IMR-90 (cell line): ENCODE measurements at regions not wholly inside any gene's neighbourhood (a gene's known extent, or its start where the extent isn't known, plus 50 kb on each side); places are given as distances from the start of the nearest gene placed in this dataset.
"Not testable (repeated sequence)": the region's sequence is repeated elsewhere in the genome, so short reads cannot be mapped to it uniquely, and the experiment has no call there.

Source experiments
- ATAC-seq: fragments of 200-7000 bp; cut with Tn5 transposase; 2 replicates; pipeline ENCODE4 v1.9.1; 2020; ENCODE audit warnings: low read depth, mild to moderate bottlenecking, moderate library complexity
- BruUV-seq: library from RNA; stranded (reverse); fragments of 400-500 nt; replicated peaks from 2 replicates; lab custom pipeline; 2021; lab: Mats Ljungman, UMichigan
- CTCF ChIA-PET: fragments of 300-600 bp; formaldehyde crosslinking; extraction: SDS; loops from one replicate; lab custom pipeline; 2021; ENCODE audit warnings: antibody characterized with exemption; lab: Yijun Ruan, JAX
- POLR2A ChIA-PET: fragments of 300-600 bp; sonication (Branson Sonifier 250); formaldehyde crosslinking; loops from one replicate; lab custom pipeline; 2022; ENCODE audit warnings: antibody characterized with exemption; ENCODE audit not compliant: unreplicated experiment; lab: Charles Lee
- DNase-seq: peaks from one replicate; pipeline ENCODE4 v3.0.0; 2013
- H2AFZ ChIP-seq: replicated peaks from 2 replicates; pipeline ENCODE3; 2013; ENCODE audit warnings: low read length, mild to moderate bottlenecking; ENCODE audit not compliant: poor library complexity
- H2AK5ac ChIP-seq: 2 replicates; pipeline ENCODE4 v1.6.1; 2013; ENCODE audit warnings: low read depth, low read length, inconsistent platforms
- H2AK9ac ChIP-seq: replicated peaks from 2 replicates; pipeline ENCODE3; 2013; ENCODE audit warnings: mild to moderate bottlenecking, low read depth, low read length, moderate library complexity; ENCODE audit not compliant: poor library complexity
- H2BK120ac ChIP-seq: 2 replicates; pipeline ENCODE4 v1.6.1; 2013; ENCODE audit warnings: low read depth, low read length, inconsistent platforms
- H2BK15ac ChIP-seq: 3 replicates; pipeline ENCODE4 v1.6.1; 2013; ENCODE audit warnings: low read depth, low read length, inconsistent platforms
- H2BK20ac ChIP-seq: 2 replicates; pipeline ENCODE4 v1.6.1; 2013; ENCODE audit warnings: low read depth, mild to moderate bottlenecking, inconsistent platforms, low read length, moderate library complexity
- H2BK5ac ChIP-seq: 2 replicates; pipeline ENCODE4 v1.6.1; 2013; ENCODE audit warnings: mild to moderate bottlenecking, low read depth, low read length, inconsistent platforms; ENCODE audit not compliant: poor library complexity, severe bottlenecking
- H3K14ac ChIP-seq: replicated peaks from 2 replicates; pipeline ENCODE4 v1.6.1; 2013; ENCODE audit warnings: low read depth, low read length, inconsistent platforms
- H3K18ac ChIP-seq: 2 replicates; pipeline ENCODE4 v1.6.1; 2013; ENCODE audit warnings: low read depth, low read length, control low read depth
- H3K23ac ChIP-seq: 2 replicates; pipeline ENCODE4 v1.6.1; 2013; ENCODE audit warnings: low read depth, low read length, inconsistent platforms
- H3K27ac ChIP-seq: 2 replicates; pipeline ENCODE4 v1.5.1; 2013; ENCODE audit warnings: mild to moderate bottlenecking, control low read depth, low read length; ENCODE audit not compliant: insufficient read depth
- H3K27me3 ChIP-seq: 2 replicates; pipeline ENCODE4 v1.6.1; 2013; ENCODE audit warnings: low read length; ENCODE audit not compliant: control insufficient read depth, insufficient read depth
- H3K36me3 ChIP-seq: 2 replicates; pipeline ENCODE4 v1.6.1; 2013; ENCODE audit warnings: low read length, mixed read lengths; ENCODE audit not compliant: control insufficient read depth, insufficient read depth
- H3K4ac ChIP-seq: 2 replicates; pipeline ENCODE4 v1.6.1; 2013; ENCODE audit warnings: low read depth, low read length, inconsistent platforms
- H3K4me1 ChIP-seq: 2 replicates; pipeline ENCODE4 v1.6.1; 2013; ENCODE audit warnings: low read length, mixed read lengths; ENCODE audit not compliant: control insufficient read depth, insufficient read depth
- H3K4me2 ChIP-seq: 2 replicates; pipeline ENCODE4 v1.6.1; 2013; ENCODE audit warnings: low read depth, mild to moderate bottlenecking, control low read depth, low read length, moderate library complexity
- H3K4me3 ChIP-seq: 2 replicates; pipeline ENCODE4 v1.5.1; 2013; ENCODE audit warnings: low read depth, mild to moderate bottlenecking, control low read depth, low read length, moderate library complexity; ENCODE audit not compliant: insufficient read depth
- H3K56ac ChIP-seq: 2 replicates; pipeline ENCODE4 v1.6.1; 2013; ENCODE audit warnings: low read length, inconsistent platforms; ENCODE audit not compliant: insufficient read depth; ENCODE audit errors: extremely low read depth
- H3K79me1 ChIP-seq, 2 experiments: 2 replicates each; pipeline ENCODE4 v1.6.1; 2013; ENCODE audit warnings: low read length in 2 of 2, inconsistent platforms in 1 of 2, low read depth in 1 of 2
- H3K9ac ChIP-seq: 2 replicates; pipeline ENCODE4 v1.6.1; 2013; ENCODE audit warnings: low read depth, low read length, control low read depth
- H3K9me1 ChIP-seq: 2 replicates; pipeline ENCODE4 v1.6.1; 2013; ENCODE audit warnings: low read length, inconsistent platforms; ENCODE audit not compliant: insufficient read depth
- H3K9me3 ChIP-seq: 2 replicates; pipeline ENCODE4 v1.6.1; 2013; ENCODE audit warnings: low read length; ENCODE audit not compliant: control insufficient read depth, insufficient read depth
- H4K20me1 ChIP-seq: 2 replicates; pipeline ENCODE4 v1.6.1; 2013; ENCODE audit warnings: low read length, inconsistent platforms; ENCODE audit not compliant: insufficient read depth
- H4K5ac ChIP-seq: 2 replicates; pipeline ENCODE4 v1.6.1; 2013; ENCODE audit warnings: mild to moderate bottlenecking, low read depth, low read length, control low read depth
- H4K8ac ChIP-seq, 2 experiments: 2 replicates each; pipeline ENCODE4 v1.6.1; 2013; ENCODE audit warnings: low read depth in 2 of 2, low read length in 2 of 2, control low read depth in 1 of 2, inconsistent platforms in 1 of 2
- H4K91ac ChIP-seq: 2 replicates; pipeline ENCODE4 v1.6.1; 2013; ENCODE audit warnings: low read depth, low read length, inconsistent platforms; ENCODE audit not compliant: insufficient read depth
- POLR2A ChIP-seq: IDR thresholded peaks from 2 replicates; pipeline ENCODE4 v1.6.1; 2012; ENCODE audit warnings: mild to moderate bottlenecking, low read depth, low read length
- WGBS, 2 experiments: methylation state at CpG; one replicate each; pipeline versions ENCODE4 v1.1.5 to v1.1.7; 2013; ENCODE audit warnings: missing lambda C conversion rate in 2 of 2; ENCODE audit not compliant: insufficient read length in 1 of 2; ENCODE audit errors: extremely low coverage in 2 of 2; 5-methylcytosine and 5-hydroxymethylcytosine counted together
- dilution Hi-C: fragments of 300-500 bp; cut with HindIII; formaldehyde crosslinking; loops from one replicate; pipeline ENCODE4 v1.14.3; 2018; ENCODE audit warnings: low sequenced_read_pairs; ENCODE audit not compliant: unreplicated experiment
- in situ Hi-C: fragments of 300-500 bp; cut with MboI; formaldehyde crosslinking; loops from 3 replicates; pipeline ENCODE4 v1.14.3; 2019; ENCODE audit warnings: low sequenced_read_pairs, inconsistent platforms, mixed read lengths
- intact Hi-C: fragments of 100-400 bp; cut with micrococcal nuclease; formaldehyde crosslinking; loops from 2 replicates; pipeline ENCODE4 v1.10.0; 2022

DNA sequence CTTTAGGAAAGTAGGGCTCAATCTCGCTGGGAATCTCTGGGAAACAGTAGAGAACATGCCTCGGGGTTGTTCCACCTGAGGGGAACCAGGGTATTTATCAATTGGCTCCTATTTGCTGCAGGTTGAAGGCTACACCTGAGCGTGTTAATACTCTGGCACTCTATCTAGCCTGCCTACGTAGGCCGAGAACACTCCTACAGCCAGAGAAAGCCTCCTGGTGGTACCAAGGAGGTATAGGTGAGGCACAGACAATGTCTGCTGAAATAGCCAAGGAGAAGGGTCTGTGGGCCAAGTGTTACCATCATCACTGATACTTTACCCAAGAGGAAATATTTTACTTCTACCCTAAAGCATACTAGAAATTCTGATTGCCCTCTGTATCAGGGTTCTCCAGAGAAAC, 341.0 kb upstream of the UBE2E2 start:
- Histone ChIP-seq H3K79me1 (no peaks in the 10 kb centered on the region), H3K9me3 (no peaks in the 10 kb centered on the region), H2AK9ac (no peak overlapping the region), H2BK20ac (no peak overlapping the region), H2AFZ (no peak overlapping the region), H3K4me2 (no peak overlapping the region), H2BK5ac (no peak overlapping the region), H3K27ac (no peak overlapping the region), H4K91ac (no peak overlapping the region), H3K56ac (no peak overlapping the region), H4K5ac (no peak overlapping the region), H3K4me3 (no peak overlapping the region), H3K4ac (no peak overlapping the region), H3K9ac (no peak overlapping the region), H4K8ac (no peak overlapping the region), H4K20me1 (no peaks in the 10 kb centered on the region), H3K4me1 (no peaks in the 10 kb centered on the region), H2BK15ac (no peak overlapping the region), H3K36me3 (no peaks in the 10 kb centered on the region), H3K23ac (no peak overlapping the region), H3K27me3 (no peaks in the 10 kb centered on the region), H3K14ac (no peak overlapping the region), H3K18ac (no peak overlapping the region), H2BK120ac (no peak overlapping the region), H3K9me1 (no peaks in the 10 kb centered on the region), H2AK5ac (no peak overlapping the region)
- in situ Hi-C loops, result no loop called here
- dilution Hi-C loops, result no loop called here
- DNase-seq, result no peak
- ChIA-PET CTCF (no interaction called here), POLR2A (no interaction called here)
- BruUV-seq, result no TSS peak
- WGBS, 2 experiments, result 24% methylated on average over 2 of the region's 5 CpGs; no CpG with 5 or more reads in 1 of the 2 experiments
- TF ChIP-seq POLR2A, result no peak
- intact Hi-C loops, result no loop called here
- no peak for ATAC-seq

- H3K79me1 ChIP-seq, ATAC-seq, H4K5ac ChIP-seq, H4K20me1 ChIP-seq, H2BK15ac ChIP-seq, POLR2A ChIA-PET, H3K18ac ChIP-seq, H3K27me3 ChIP-seq, H3K9ac ChIP-seq, H4K91ac ChIP-seq, H3K4me1 ChIP-seq, H2BK120ac ChIP-seq, H3K14ac ChIP-seq, H3K9me3 ChIP-seq, H4K8ac ChIP-seq, H3K56ac ChIP-seq, DNase-seq, H2AK5ac ChIP-seq, H2BK5ac ChIP-seq, H3K4me2 ChIP-seq, BruUV-seq, CTCF ChIA-PET, H3K23ac ChIP-seq, dilution Hi-C loops, in situ Hi-C loops, intact Hi-C loops, H3K27ac ChIP-seq, H3K9me1 ChIP-seq, H3K36me3 ChIP-seq, H3K4me3 ChIP-seq, H2AFZ ChIP-seq, H2BK20ac ChIP-seq, H2AK9ac ChIP-seq, H3K4ac ChIP-seq: not testable (repeated sequence)
- no CpG with 5 or more reads among the region's 2 CpGs for WGBS, 2 experiments
These were observed 320.3 kb upstream of the UBE2E2 start for GRCh38 chr3:22882834-22883233.
